AG09319 (cell line): ENCODE measurements at regions not wholly inside any gene's neighbourhood (a gene's known extent, or its start where the extent isn't known, plus 50 kb on each side); places are given as distances from the start of the nearest gene placed in this dataset.
A peak's percentile ranks its signal among the peaks of the same experiment; 100 is the strongest.

Experiments used
- DNase-seq: peaks from one replicate; pipeline ENCODE4 v3.0.0-alpha.2; 2010; ENCODE audit warnings: low read depth; ENCODE audit errors: extremely low read depth
- TF ChIP-seq, protein P1 (sequence below): IDR thresholded peaks from 2 replicates; pipeline ENCODE4 v1.5.1; 2011; ENCODE audit warnings: low read depth, mild to moderate bottlenecking, inconsistent platforms, low read length, moderate library complexity

GRCh38 chr1:234875953-234876855, 252.4 kb downstream of the TOMM20 start:
- TF ChIP-seq, protein P1, sequence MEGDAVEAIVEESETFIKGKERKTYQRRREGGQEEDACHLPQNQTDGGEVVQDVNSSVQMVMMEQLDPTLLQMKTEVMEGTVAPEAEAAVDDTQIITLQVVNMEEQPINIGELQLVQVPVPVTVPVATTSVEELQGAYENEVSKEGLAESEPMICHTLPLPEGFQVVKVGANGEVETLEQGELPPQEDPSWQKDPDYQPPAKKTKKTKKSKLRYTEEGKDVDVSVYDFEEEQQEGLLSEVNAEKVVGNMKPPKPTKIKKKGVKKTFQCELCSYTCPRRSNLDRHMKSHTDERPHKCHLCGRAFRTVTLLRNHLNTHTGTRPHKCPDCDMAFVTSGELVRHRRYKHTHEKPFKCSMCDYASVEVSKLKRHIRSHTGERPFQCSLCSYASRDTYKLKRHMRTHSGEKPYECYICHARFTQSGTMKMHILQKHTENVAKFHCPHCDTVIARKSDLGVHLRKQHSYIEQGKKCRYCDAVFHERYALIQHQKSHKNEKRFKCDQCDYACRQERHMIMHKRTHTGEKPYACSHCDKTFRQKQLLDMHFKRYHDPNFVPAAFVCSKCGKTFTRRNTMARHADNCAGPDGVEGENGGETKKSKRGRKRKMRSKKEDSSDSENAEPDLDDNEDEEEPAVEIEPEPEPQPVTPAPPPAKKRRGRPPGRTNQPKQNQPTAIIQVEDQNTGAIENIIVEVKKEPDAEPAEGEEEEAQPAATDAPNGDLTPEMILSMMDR: no peak
- DNase-seq: peak; percentile 57

GRCh38 chr1:234875328-234875952, 253.2 kb downstream of the TOMM20 start:
- DNase-seq: no peak
- TF ChIP-seq, protein P1: no peak

GRCh38 chr1:234874291-234875288, 254.0 kb downstream of the TOMM20 start:
- DNase-seq: no peak

GRCh38 chr1:234871710-234872271, 256.8 kb downstream of the TOMM20 start:
- DNase-seq: no peak
- TF ChIP-seq, protein P1: no peak

More at GRCh38 chr1:234874291-234875288, 254.0 kb downstream of the TOMM20 start:
- TF ChIP-seq, protein P1: no peak

DNA sequence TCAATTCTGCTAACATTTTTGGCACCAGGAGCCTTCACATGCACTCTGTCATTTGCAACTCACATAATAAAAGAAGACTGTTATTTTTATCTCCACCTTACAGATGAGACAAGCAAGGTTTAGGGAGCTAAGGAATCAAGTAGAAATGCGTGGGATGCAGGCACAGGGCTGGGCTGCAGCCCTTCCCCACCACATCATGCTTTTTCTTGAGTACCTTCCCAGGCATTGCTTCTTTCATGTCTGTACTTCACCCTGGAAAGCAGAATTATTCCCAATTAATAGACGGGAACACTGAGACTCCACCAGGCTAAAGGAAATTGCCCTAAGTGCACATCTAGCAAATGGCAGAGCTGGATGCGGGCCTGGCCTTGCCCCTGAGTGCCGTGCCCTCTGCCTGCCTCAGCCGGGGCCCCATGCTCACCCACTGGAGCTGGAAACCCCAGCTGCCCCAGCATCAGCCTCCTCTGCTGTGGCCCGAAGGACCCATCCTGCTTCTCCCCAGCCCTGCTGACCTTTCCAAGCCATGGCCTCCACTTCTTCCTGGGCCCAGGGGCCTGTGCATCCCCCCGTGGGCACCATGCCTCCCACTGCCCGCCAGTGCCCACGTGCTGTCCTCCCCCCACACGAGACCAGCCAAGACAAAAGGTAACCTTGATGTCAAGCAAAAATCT, 257.5 kb downstream of the TOMM20 start:
- no peak for DNase-seq
- TF ChIP-seq, protein P1: no peak
